BJ (cell line): ENCODE measurements at regions not wholly inside any gene's neighbourhood (a gene's known extent, or its start where the extent isn't known, plus 50 kb on each side); places are given as distances from the start of the nearest gene placed in this dataset.

Source experiments
- CTCF ChIA-PET: fragments of 350-600 bp; formaldehyde crosslinking; extraction: SDS; loops from one replicate; lab custom pipeline; 2021; ENCODE audit warnings: antibody characterized with exemption, inconsistent platforms; lab: Yijun Ruan, JAX
- POLR2A ChIA-PET: fragments of 300-600 bp; sonication (Branson Sonifier 250); formaldehyde crosslinking; extraction: SDS; loops from one replicate; lab custom pipeline; 2021; ENCODE audit warnings: antibody characterized with exemption; lab: Charles Lee
- DNase-seq: peaks from one replicate; pipeline ENCODE4 v3.0.0-alpha.2; 2011; ENCODE audit warnings: low read depth
- H3K27me3 ChIP-seq: 2 replicates; pipeline ENCODE4 v1.6.0; 2011; ENCODE audit warnings: low read length; ENCODE audit not compliant: control insufficient read depth, insufficient read depth
- H3K36me3 ChIP-seq: 2 replicates; pipeline ENCODE4 v1.5.1; 2011; ENCODE audit warnings: low read length; ENCODE audit not compliant: control insufficient read depth, insufficient read depth
- H3K4me3 ChIP-seq: 2 replicates; pipeline ENCODE4 v1.5.1; 2011; ENCODE audit warnings: low read depth, mild to moderate bottlenecking, control low read depth, low read length
- CTCF ChIP-seq: IDR thresholded peaks from 2 replicates; pipeline ENCODE4 v1.5.1; 2011; ENCODE audit warnings: low read depth, mild to moderate bottlenecking, control low read depth, inconsistent platforms, low read length, moderate library complexity; ENCODE audit not compliant: insufficient read depth

GRCh38 chr5:107023732-107024131, 647.0 kb downstream of the EFNA5 start:
- POLR2A ChIA-PET, result no interaction called here
- Histone ChIP-seq H3K27me3 (no peaks in the 10 kb centered on the region), H3K4me3 (no peak overlapping the region), H3K36me3 (no peaks in the 10 kb centered on the region)
- CTCF ChIA-PET, result no interaction called here
- no peak for TF ChIP-seq CTCF
- DNase-seq, result no peak

GRCh38 chr5:107021575-107021974, 649.2 kb downstream of the EFNA5 start:
- Histone ChIP-seq H3K36me3 (no peaks in the 10 kb centered on the region), H3K27me3 (no peaks in the 10 kb centered on the region), H3K4me3 (no peak overlapping the region)
- POLR2A ChIA-PET, result no interaction called here
- DNase-seq, result no peak
- TF ChIP-seq CTCF, result no peak
- CTCF ChIA-PET, result no interaction called here

GRCh38 chr5:107020626-107021025, 650.1 kb downstream of the EFNA5 start:
- ChIA-PET CTCF (no interaction called here), POLR2A (no interaction called here)
- H3K36me3 ChIP-seq, result no peaks in the 10 kb centered on the region
- H3K27me3 ChIP-seq, result no peaks in the 10 kb centered on the region
- no peak for TF ChIP-seq CTCF
- DNase-seq, result no peak
- no peak overlapping the region for H3K4me3 ChIP-seq

GRCh38 chr5:107017616-107018015, 653.1 kb downstream of the EFNA5 start:
- ChIA-PET POLR2A (no interaction called here), CTCF (no interaction called here)
- Histone ChIP-seq H3K36me3 (no peaks in the 10 kb centered on the region), H3K27me3 (no peaks in the 10 kb centered on the region), H3K4me3 (no peak overlapping the region)
- DNase-seq, result no peak
- no peak for TF ChIP-seq CTCF

GRCh38 chr5:107012371-107012770, 658.4 kb downstream of the EFNA5 start:
- no peaks in the 10 kb centered on the region for H3K36me3 ChIP-seq
- DNase-seq, result no peak
- H3K27me3 ChIP-seq, result no peaks in the 10 kb centered on the region
- no peak for TF ChIP-seq CTCF
- H3K4me3 ChIP-seq, result no peak overlapping the region
- POLR2A ChIA-PET, result no interaction called here
- CTCF ChIA-PET, result no interaction called here
